OCI-LY3 (cell line): ENCODE measurements at regions not wholly inside any gene's neighbourhood (a gene's known extent, or its start where the extent isn't known, plus 50 kb on each side); places are given as distances from the start of the nearest gene placed in this dataset.

Source experiments
- H2AFZ ChIP-seq: fragments of 200-600, 300-600 bp; shearing (Covaris generic); 2 replicates; pipeline ENCODE4 v1.6.0; 2014; ENCODE audit warnings: antibody characterized with exemption, low read depth, low read length
- H3K27ac ChIP-seq: fragments of 200-600, 300-600 bp; sonication (generic); 2 replicates; pipeline ENCODE4 v1.5.1; 2014; ENCODE audit warnings: mild to moderate bottlenecking, low read length, moderate library complexity, mixed read lengths
- H3K27me3 ChIP-seq: fragments of 200-600, 300-600 bp; sonication (generic); 2 replicates; pipeline ENCODE4 v1.6.1; 2014; ENCODE audit warnings: low read depth, low read length, mixed read lengths
- H3K36me3 ChIP-seq: fragments of 200-600, 300-600 bp; sonication (generic); replicated peaks from 2 replicates; pipeline ENCODE3; 2014; ENCODE audit warnings: low read depth, low read length, mixed read lengths
- H3K4me1 ChIP-seq: fragments of 300-600, 200-600 bp; sonication (generic); 2 replicates; pipeline ENCODE4 v1.6.1; 2014; ENCODE audit warnings: low read length, mixed read lengths
- H3K4me2 ChIP-seq: fragments of 200-600, 300-600 bp; sonication (generic); 2 replicates; pipeline ENCODE4 v1.6.1; 2014; ENCODE audit warnings: low read length, mixed read lengths
- H3K4me3 ChIP-seq: fragments of 300-600, 200-600 bp; sonication (generic); 2 replicates; pipeline ENCODE4 v1.5.1; 2014; ENCODE audit warnings: antibody characterized with exemption, mild to moderate bottlenecking, low read length, moderate library complexity
- H3K79me2 ChIP-seq: fragments of 300-600, 200-600 bp; shearing (Covaris generic); 2 replicates; pipeline ENCODE4 v1.6.1; 2014; ENCODE audit warnings: mild to moderate bottlenecking, low read length, mixed read lengths
- H3K9ac ChIP-seq: fragments of 300-600, 200-600 bp; shearing (Covaris generic); 2 replicates; pipeline ENCODE4 v1.6.0; 2014; ENCODE audit warnings: mild to moderate bottlenecking, low read length, moderate library complexity
- H3K9me3 ChIP-seq: fragments of 200-600, 300-600 bp; shearing (Covaris generic); 2 replicates; pipeline ENCODE4 v1.6.1; 2014; ENCODE audit warnings: low read length, mixed read lengths; ENCODE audit not compliant: insufficient read depth
- H4K20me1 ChIP-seq: fragments of 200-600, 300-600 bp; sonication (generic); 2 replicates; pipeline ENCODE4 v1.6.1; 2016; ENCODE audit warnings: low read length, mixed read lengths; ENCODE audit not compliant: insufficient read depth
- CTCF ChIP-seq: fragments of 200-600, 300-600 bp; sonication (generic); IDR thresholded peaks from 2 replicates; pipeline ENCODE4 v1.5.1; 2014; ENCODE audit warnings: antibody characterized with exemption, low read length, low read depth
- EZH2phosphoT487 ChIP-seq: fragments of 200-600 bp; shearing (Covaris generic); IDR thresholded peaks from 2 replicates; pipeline ENCODE4 v1.6.1; 2018; ENCODE audit warnings: antibody characterized with exemption, mixed run types, low read depth

DNA sequence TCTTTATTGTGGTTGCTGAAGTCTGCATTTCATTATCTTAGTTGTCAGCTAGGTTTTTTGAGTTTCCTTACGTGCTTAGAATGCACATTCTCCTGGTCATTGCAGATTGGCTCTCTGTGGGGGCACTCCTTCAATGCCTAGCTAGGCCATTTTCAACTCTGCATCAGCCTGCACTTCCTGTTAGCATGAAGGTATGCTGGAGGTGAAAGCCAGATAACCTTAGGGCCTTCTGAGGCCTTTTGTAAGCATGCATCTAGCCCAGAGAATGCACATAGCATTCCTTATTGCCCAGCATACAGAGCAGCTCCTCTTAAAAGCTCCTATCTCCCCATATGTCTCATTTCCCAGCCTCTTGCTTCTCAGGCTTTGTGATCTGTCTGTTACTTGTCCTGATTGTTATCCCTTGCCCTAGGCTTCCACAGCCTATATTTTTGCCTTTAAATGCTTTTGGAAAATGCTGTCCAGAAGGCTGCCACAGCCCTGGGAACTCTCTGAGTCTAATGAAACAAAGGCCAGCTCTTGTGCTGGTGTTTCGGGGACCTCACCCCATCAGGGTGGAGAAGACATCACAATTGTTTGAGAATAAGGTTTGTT, 108.1 kb upstream of the IGFBP3 start:
- H3K4me1 ChIP-seq: no peaks in the 10 kb centered on the region
- no peak for TF ChIP-seq EZH2phosphoT487
- no peak for TF ChIP-seq CTCF
- no peak overlapping the region for H3K27ac ChIP-seq
- H3K4me2 ChIP-seq: no peak overlapping the region
- no peak overlapping the region for H3K9ac ChIP-seq
- no peaks in the 10 kb centered on the region for H3K79me2 ChIP-seq
- no peaks in the 10 kb centered on the region for H3K27me3 ChIP-seq
- H4K20me1 ChIP-seq: no peaks in the 10 kb centered on the region
- no peak overlapping the region for H2AFZ ChIP-seq
- no peaks in the 10 kb centered on the region for H3K9me3 ChIP-seq
- no peak overlapping the region for H3K4me3 ChIP-seq
- no peaks in the 10 kb centered on the region for H3K36me3 ChIP-seq

DNA sequence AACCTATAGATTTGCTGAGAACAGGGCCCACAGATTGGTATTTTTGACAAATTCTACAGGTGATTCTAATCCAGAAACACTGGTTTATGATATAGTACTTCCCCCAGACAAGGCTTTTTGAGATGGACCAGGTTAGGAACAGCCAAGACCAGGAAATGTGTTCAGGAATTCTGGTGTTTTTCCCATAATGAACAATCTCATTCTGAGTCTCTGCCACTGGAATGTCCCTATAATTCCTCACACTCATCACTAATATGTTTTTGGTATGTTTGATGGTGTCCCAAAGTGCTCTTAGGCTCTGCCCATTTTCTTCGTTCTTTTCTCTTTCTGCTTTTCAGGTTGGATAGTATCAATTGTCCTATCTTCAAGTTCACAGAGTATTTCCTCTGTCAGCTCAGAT, 107.2 kb upstream of the IGFBP3 start:
- H3K4me2 ChIP-seq: no peak overlapping the region
- no peaks in the 10 kb centered on the region for H3K27me3 ChIP-seq
- TF ChIP-seq EZH2phosphoT487: no peak
- no peak for TF ChIP-seq CTCF
- H3K9ac ChIP-seq: no peak overlapping the region
- H3K9me3 ChIP-seq: no peaks in the 10 kb centered on the region
- H2AFZ ChIP-seq: no peak overlapping the region
- H4K20me1 ChIP-seq: no peaks in the 10 kb centered on the region
- no peaks in the 10 kb centered on the region for H3K4me1 ChIP-seq
- H3K4me3 ChIP-seq: no peak overlapping the region
- H3K79me2 ChIP-seq: no peaks in the 10 kb centered on the region
- H3K36me3 ChIP-seq: no peaks in the 10 kb centered on the region
- no peak overlapping the region for H3K27ac ChIP-seq

GRCh38 chr7:46026741-46027140, 105.7 kb upstream of the IGFBP3 start:
- H3K9ac ChIP-seq: no peak overlapping the region
- no peaks in the 10 kb centered on the region for H3K4me1 ChIP-seq
- H3K4me2 ChIP-seq: no peak overlapping the region
- no peak overlapping the region for H3K27ac ChIP-seq
- no peak overlapping the region for H2AFZ ChIP-seq
- no peaks in the 10 kb centered on the region for H3K79me2 ChIP-seq
- H3K36me3 ChIP-seq: no peaks in the 10 kb centered on the region
- H3K27me3 ChIP-seq: no peaks in the 10 kb centered on the region
- no peaks in the 10 kb centered on the region for H4K20me1 ChIP-seq
- no peak overlapping the region for H3K4me3 ChIP-seq
- TF ChIP-seq EZH2phosphoT487: no peak
- no peak for TF ChIP-seq CTCF
- no peaks in the 10 kb centered on the region for H3K9me3 ChIP-seq

- no peaks in the 10 kb centered on the region for H3K9me3 ChIP-seq
- H2AFZ ChIP-seq: no peak overlapping the region
- H3K79me2 ChIP-seq: no peaks in the 10 kb centered on the region
- H3K27ac ChIP-seq: no peak overlapping the region
- H3K4me2 ChIP-seq: no peak overlapping the region
- no peaks in the 10 kb centered on the region for H4K20me1 ChIP-seq
- H3K4me1 ChIP-seq: no peaks in the 10 kb centered on the region
- H3K4me3 ChIP-seq: no peak overlapping the region
- H3K36me3 ChIP-seq: no peaks in the 10 kb centered on the region
- 0 out of 2 replicates have a peak, but pooled peaks cover 5% of the 10 kb centered on the region for H3K27me3 ChIP-seq
- no peak overlapping the region for H3K9ac ChIP-seq
- TF ChIP-seq CTCF: no peak
- TF ChIP-seq EZH2phosphoT487: no peak
These were observed 103.3 kb upstream of the IGFBP3 start for GRCh38 chr7:46024263-46024916.
